Panc1 (cell line): ENCODE measurements at regions not wholly inside any gene's neighbourhood (a gene's known extent, or its start where the extent isn't known, plus 50 kb on each side); places are given as distances from the start of the nearest gene placed in this dataset.

Experiments
- CTCF ChIP-seq: fragments of 450-650 bp; IDR thresholded peaks from 2 replicates; pipeline ENCODE4 v1.5.1; 2017; ENCODE audit warnings: mild to moderate bottlenecking
- POLR2AphosphoS5 ChIP-seq: IDR thresholded peaks from 2 replicates; pipeline ENCODE4 v1.6.1; 2012; ENCODE audit warnings: mild to moderate bottlenecking, low read depth, low read length, moderate library complexity
- REST ChIP-seq, 2 experiments: IDR thresholded peaks; 2 replicates each; pipeline ENCODE4 v1.6.1; 2011 to 2012; ENCODE audit warnings: low read depth in 2 of 2, control low read depth in 1 of 2, low read length in 1 of 2, mild to moderate bottlenecking in 1 of 2, moderate library complexity in 1 of 2; ENCODE audit not compliant: insufficient read depth in 1 of 2
- SIN3A ChIP-seq: IDR thresholded peaks from 2 replicates; pipeline ENCODE4 v1.6.1; 2012; ENCODE audit warnings: low read depth, mild to moderate bottlenecking, low read length, moderate library complexity, borderline replicate concordance; ENCODE audit not compliant: insufficient read depth

DNA sequence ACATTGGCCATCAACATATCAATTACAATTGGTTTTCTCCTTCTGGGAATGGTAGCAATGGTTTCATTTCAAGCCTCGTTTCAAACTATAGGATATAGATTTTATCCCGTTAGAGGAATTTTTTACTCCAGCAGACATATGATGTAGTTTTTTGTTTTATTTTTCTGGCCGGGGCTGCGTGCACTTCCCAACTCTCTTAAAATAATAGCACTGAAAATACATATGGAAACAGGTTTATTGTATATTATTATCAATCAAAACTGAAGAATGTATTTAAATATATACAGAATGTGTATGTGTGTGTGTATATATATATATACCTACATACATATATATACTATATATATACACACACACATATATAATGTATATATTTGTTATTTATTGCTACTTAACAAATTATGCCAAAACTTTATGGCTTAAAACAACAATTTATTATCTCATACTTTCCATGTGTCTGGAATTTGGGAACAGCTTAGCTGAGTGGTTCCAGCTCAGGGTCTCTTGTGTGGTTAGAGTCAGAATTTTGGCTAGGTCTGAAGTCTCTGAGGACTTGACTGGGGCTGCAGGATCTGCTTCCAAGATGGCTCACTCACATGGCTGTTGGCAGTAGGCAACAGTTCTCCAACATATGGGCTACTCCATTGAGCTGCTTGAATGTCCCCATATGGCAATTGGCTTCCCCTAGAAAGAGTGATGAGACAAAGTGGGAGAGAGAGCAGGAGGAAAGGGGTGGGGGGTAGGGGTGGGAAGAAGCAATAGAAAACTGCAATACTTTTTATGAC lies 314.1 kb downstream of the PPP1R2C start:
- TF ChIP-seq CTCF = no peak
- TF ChIP-seq SIN3A = no peak
- TF ChIP-seq POLR2AphosphoS5 = no peak
- TF ChIP-seq REST (IDR thresholded peaks at IDR 0.05; ENCODE audit: insufficient read depth in 1 of 2, low read depth in 2 of 2, low read length in 1 of 2) = no peak
